Stomach (tissue), 8 donors: ENCODE measurements at regions not wholly inside any gene's neighbourhood (a gene's known extent, or its start where the extent isn't known, plus 50 kb on each side); places are given as distances from the start of the nearest gene placed in this dataset.

Experiments used
- DNase-seq, 2 donors: peaks; one replicate each; pipeline versions ENCODE4 v3.0.0 to v3.0.0-alpha.2; 2013 to 2019
- H3K27ac ChIP-seq, 5 donors: fragments of 200-600 bp in 4 of 5; sonication (generic) in 4 of 5; one replicate each; pipeline ENCODE4 v1.5.1; 2013 to 2019; ENCODE audit warnings: mild to moderate bottlenecking in 1 of 5, moderate library complexity in 1 of 5
- H3K27me3 ChIP-seq, 3 donors: fragments of 200-600 bp; sonication (generic); one replicate each; pipeline ENCODE4 v1.5.1; 2017 to 2019; ENCODE audit warnings: mixed run types in 1 of 3
- H3K36me3 ChIP-seq, 4 donors: fragments of 200-600 bp; sonication (generic); 1 replicate in 3 of 4; 2 replicates in 1 of 4; pipeline ENCODE4 v1.5.1; 2016 to 2019
- H3K4me1 ChIP-seq, 4 donors: fragments of 200-600 bp; sonication (generic); one replicate each; pipeline ENCODE4 v1.5.1; 2016 to 2019
- H3K4me3 ChIP-seq, 4 donors: fragments of 200-600 bp; sonication (generic) in 3 of 4; one replicate each; pipeline ENCODE4 v1.5.1; 2016 to 2019; ENCODE audit warnings: mild to moderate bottlenecking in 1 of 4
- H3K9me3 ChIP-seq, 4 donors: fragments of 200-600 bp; sonication (generic); one replicate each; pipeline ENCODE4 v1.5.1; 2016 to 2019
- CTCF ChIP-seq, 7 experiments: fragments of 450-650 bp in 4 of 7; fragments of 200-600 bp in 3 of 7; sonication (generic) in 3 of 7; IDR thresholded peaks; one replicate each; pipeline ENCODE4 v1.5.1; 2016 to 2019; ENCODE audit warnings: antibody characterized with exemption in 7 of 7, control low read depth in 2 of 7, mild to moderate bottlenecking in 1 of 7
- EP300 ChIP-seq: sonication (generic); formaldehyde crosslinking; IDR thresholded peaks from one replicate; pipeline ENCODE4 v1.6.1; 2017; ENCODE audit warnings: antibody characterized with exemption
- POLR2A ChIP-seq, 4 donors: fragments of 450-650 bp; IDR thresholded peaks; one replicate each; pipeline ENCODE4 v1.6.1; 2016; ENCODE audit warnings: antibody characterized with exemption in 4 of 4, control low read depth in 2 of 4, mild to moderate bottlenecking in 1 of 4, moderate library complexity in 1 of 4
- POLR2AphosphoS5 ChIP-seq, 3 donors: sonication (generic); formaldehyde crosslinking; IDR thresholded peaks; one replicate each; pipeline ENCODE4 v1.6.1; 2016; ENCODE audit warnings: antibody characterized with exemption in 3 of 3
- WGBS, 5 donors: extraction: QIAGEN DNeasy Blood & Tissue Kit in 3 of 5; methylation state at CpG; one replicate each; pipeline versions ENCODE4 v1.1.5 to v1.1.7; 2013 to 2018; 5-methylcytosine and 5-hydroxymethylcytosine counted together
- intact Hi-C: fragments of 100-400 bp; cut with DNase I; formaldehyde crosslinking; loops from one replicate; pipeline ENCODE4 v1.15.1; 2023; ENCODE audit warnings: low total_unique reads
- donor health status: healthy with polysubstance abuse.
- donor health status: Bipolar disorder and iron deficiency.
- donor health status: healthy.

- H3K36me3 ChIP-seq: no peaks in the 10 kb centered on the region
- no peak for DNase-seq
- H3K4me3 ChIP-seq: no peak overlapping the region
- TF ChIP-seq POLR2A (IDR thresholded peaks at IDR 0.05) (no peak), EP300 (no peak), CTCF (IDR thresholded peaks at IDR 0.05) (no peak)
- intact Hi-C loops: no loop called here
- H3K27ac ChIP-seq: no peak overlapping the region
- H3K4me1 ChIP-seq: no peaks in the 10 kb centered on the region
- no peaks in the 10 kb centered on the region for H3K27me3 ChIP-seq
- H3K9me3 ChIP-seq: no peaks in the 10 kb centered on the region
- WGBS, 5 donors: 75 to 82% (median 76%) methylated on average over 4 of the region's 4 CpGs
Measured at GRCh38 chr1:57725318-57725717, 301.5 kb upstream of the DAB1 start.

GRCh38 chr1:57724535-57724934 lies 300.7 kb upstream of the DAB1 start:
- DNase-seq: no peak
- Histone ChIP-seq H3K27me3 (no peaks in the 10 kb centered on the region), H3K4me1 (no peaks in the 10 kb centered on the region), H3K27ac (no peak overlapping the region), H3K4me3 (no peak overlapping the region), H3K36me3 (no peaks in the 10 kb centered on the region), H3K9me3 (no peaks in the 10 kb centered on the region)
- WGBS, 5 donors: 82 to 100% (median 95%) methylated on average over 1 of the region's 1 CpG
- intact Hi-C loops: no loop called here
- TF ChIP-seq POLR2AphosphoS5 (IDR thresholded peaks at IDR 0.05) (no peak), CTCF (IDR thresholded peaks at IDR 0.05) (no peak), POLR2A (IDR thresholded peaks at IDR 0.05) (no peak), EP300 (no peak)

- no peak overlapping the region for H3K27ac ChIP-seq
- no peak overlapping the region for H3K4me3 ChIP-seq
- no peaks in the 10 kb centered on the region for H3K27me3 ChIP-seq
- no peak for DNase-seq
- no peaks in the 10 kb centered on the region for H3K9me3 ChIP-seq
- TF ChIP-seq POLR2AphosphoS5 (IDR thresholded peaks at IDR 0.05) (no peak), CTCF (IDR thresholded peaks at IDR 0.05) (no peak), EP300 (no peak), POLR2A (IDR thresholded peaks at IDR 0.05) (no peak)
- H3K36me3 ChIP-seq: no peaks in the 10 kb centered on the region
- H3K4me1 ChIP-seq: no peaks in the 10 kb centered on the region
- WGBS, 5 donors: 62 to 74% (median 66%) methylated on average over 4 of the region's 4 CpGs
- intact Hi-C loops: no loop called here
Measured at GRCh38 chr1:57722285-57722978, 298.6 kb upstream of the DAB1 start.

- no peak for TF ChIP-seq POLR2AphosphoS5 (IDR thresholded peaks at IDR 0.05)
- no peak for TF ChIP-seq EP300
- no peak for TF ChIP-seq POLR2A (IDR thresholded peaks at IDR 0.05)
- no peak for TF ChIP-seq CTCF (IDR thresholded peaks at IDR 0.05)
- no peaks in the 10 kb centered on the region for H3K36me3 ChIP-seq
- no peaks in the 10 kb centered on the region for H3K9me3 ChIP-seq
- intact Hi-C loops: no loop called here
- 73 to 94% (median 89%) methylated on average over 2 of the region's 2 CpGs for WGBS, 5 donors
- no peak for DNase-seq
- H3K27ac ChIP-seq: no peak overlapping the region
- no peak overlapping the region for H3K4me3 ChIP-seq
- H3K27me3 ChIP-seq: no peaks in the 10 kb centered on the region
- H3K4me1 ChIP-seq: no peaks in the 10 kb centered on the region
Measured at GRCh38 chr1:57721001-57721400, 297.1 kb upstream of the DAB1 start.
